Stomach (tissue), 4 donors: ENCODE measurements at regions not wholly inside any gene's neighbourhood (a gene's known extent, or its start where the extent isn't known, plus 50 kb on each side); places are given as distances from the start of the nearest gene placed in this dataset.

ENCODE experiments used
- EP300 ChIP-seq: sonication (generic); formaldehyde crosslinking; IDR thresholded peaks from one replicate; pipeline ENCODE4 v1.6.1; 2017; ENCODE audit warnings: antibody characterized with exemption
- POLR2A ChIP-seq, 4 donors: fragments of 450-650 bp; IDR thresholded peaks; one replicate each; pipeline ENCODE4 v1.6.1; 2016; ENCODE audit warnings: antibody characterized with exemption in 4 of 4, control low read depth in 2 of 4, mild to moderate bottlenecking in 1 of 4, moderate library complexity in 1 of 4
- POLR2AphosphoS5 ChIP-seq, 3 donors: sonication (generic); formaldehyde crosslinking; IDR thresholded peaks; one replicate each; pipeline ENCODE4 v1.6.1; 2016; ENCODE audit warnings: antibody characterized with exemption in 3 of 3

GRCh38 chr7:131090188-131090587, 237.5 kb upstream of the MKLN1 start:
- TF ChIP-seq POLR2A (IDR thresholded peaks at IDR 0.05) (no peak), EP300 (no peak), POLR2AphosphoS5 (IDR thresholded peaks at IDR 0.05) (no peak)
